Midbrain (tissue), 1 donor: ENCODE measurements at regions not wholly inside any gene's neighbourhood (a gene's known extent, or its start where the extent isn't known, plus 50 kb on each side); places are given as distances from the start of the nearest gene placed in this dataset.

Experiments
- DNase-seq: peaks from one replicate; lab custom pipeline; 2025; lab: John Stamatoyannopoulos, UW

DNA sequence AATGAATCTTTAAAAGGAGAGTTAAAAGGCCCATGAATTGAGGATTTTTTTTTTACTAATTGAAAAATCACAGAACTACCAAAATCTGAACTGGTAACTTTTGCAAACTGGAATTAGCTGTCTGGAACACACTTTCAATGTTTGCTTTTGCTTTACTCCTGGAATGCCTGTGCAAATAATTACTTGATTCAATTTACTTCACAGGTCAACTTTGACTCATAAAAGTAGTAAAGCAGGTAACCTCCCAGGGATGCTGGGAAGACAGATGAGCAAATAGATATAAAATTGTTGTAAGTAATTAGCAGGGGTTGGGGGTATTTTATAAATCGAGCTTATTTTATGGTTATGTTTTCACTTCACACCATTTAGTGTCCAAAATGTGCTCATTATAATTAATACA, 398.3 kb upstream of the HNRNPA3 start:
- DNase-seq, result no peak

- no peak for DNase-seq
Measured at GRCh38 chr2:176814740-176815367, 397.7 kb upstream of the HNRNPA3 start.

GRCh38 chr2:176817061-176817565, 395.5 kb upstream of the HNRNPA3 start:
- DNase-seq, result no peak

GRCh38 chr2:176818076-176818475, 394.5 kb upstream of the HNRNPA3 start:
- DNase-seq, result no peak

DNA sequence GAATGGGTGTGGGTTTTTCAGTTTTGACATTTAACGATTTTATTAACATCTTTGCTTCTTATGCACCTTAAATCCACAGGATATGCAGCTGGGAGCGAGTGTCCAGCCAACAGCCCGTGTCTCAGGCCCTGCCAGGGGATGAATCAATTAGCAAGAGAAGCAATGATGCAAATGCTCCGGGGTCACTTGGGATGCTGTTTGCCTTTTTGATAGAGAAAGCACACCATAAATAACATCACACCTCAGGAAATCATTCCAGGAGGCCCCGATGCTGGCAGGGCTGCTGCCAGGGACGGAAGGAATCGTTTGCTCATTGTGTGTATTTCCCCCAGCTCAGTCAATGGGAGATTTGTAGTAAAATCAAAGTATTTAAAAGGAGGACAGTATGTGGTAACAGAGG, 394.0 kb upstream of the HNRNPA3 start:
- DNase-seq, result no peak

- DNase-seq, result no peak
Measured at GRCh38 chr2:176819306-176819705, 393.3 kb upstream of the HNRNPA3 start.

- no peak for DNase-seq
Measured at GRCh38 chr2:176820371-176820932, 392.1 kb upstream of the HNRNPA3 start.

- DNase-seq, result no peak
Measured at GRCh38 chr2:176821350-176821749, 391.2 kb upstream of the HNRNPA3 start.

DNA sequence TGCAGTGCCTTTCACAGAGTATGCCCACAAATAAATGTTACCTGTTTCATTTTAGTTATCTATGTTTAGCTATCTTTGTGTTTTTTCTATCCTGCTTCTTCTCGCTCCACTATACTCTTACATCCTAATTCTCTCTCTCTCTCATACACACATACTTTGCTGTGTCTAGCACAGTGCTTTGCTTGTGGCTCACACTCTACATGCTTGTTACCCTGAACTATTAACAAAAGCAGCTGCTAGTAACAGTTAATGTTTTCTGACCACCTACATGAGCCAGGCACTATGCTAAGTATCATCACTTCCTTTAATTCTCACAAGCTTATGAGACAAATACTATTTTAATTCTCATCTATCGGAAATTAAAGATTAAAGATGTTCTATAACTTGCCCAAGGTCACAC, 390.5 kb upstream of the HNRNPA3 start:
- DNase-seq, result no peak

GRCh38 chr2:176826356-176826755, 386.2 kb upstream of the HNRNPA3 start:
- no peak for DNase-seq

GRCh38 chr2:176826984-176827668, 385.5 kb upstream of the HNRNPA3 start:
- DNase-seq, result no peak

- no peak for DNase-seq
Measured at GRCh38 chr2:176830362-176830761, 382.2 kb upstream of the HNRNPA3 start.

GRCh38 chr2:176832086-176832485, 380.5 kb upstream of the HNRNPA3 start:
- DNase-seq, result no peak

- no peak for DNase-seq
Measured at GRCh38 chr2:176833671-176834070, 378.9 kb upstream of the HNRNPA3 start.

DNA sequence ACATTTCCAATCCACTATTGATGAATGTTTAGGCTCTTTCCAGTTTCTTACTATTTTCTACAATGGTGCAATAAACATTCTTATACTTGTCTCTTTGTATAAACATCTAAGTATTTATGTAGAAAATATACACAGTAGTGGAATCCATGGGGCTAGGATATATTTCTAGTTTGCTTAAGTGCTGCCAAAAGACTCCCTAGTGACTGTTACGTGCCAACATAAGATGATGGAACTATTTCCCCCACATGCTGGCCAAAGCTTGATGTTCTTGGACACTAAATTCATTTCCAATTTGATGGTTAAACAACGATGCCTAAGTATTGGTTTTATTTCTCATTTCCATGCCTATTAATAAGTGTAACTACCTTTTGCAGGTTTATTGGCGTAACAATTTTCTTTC, 378.4 kb upstream of the HNRNPA3 start:
- no peak for DNase-seq

DNA sequence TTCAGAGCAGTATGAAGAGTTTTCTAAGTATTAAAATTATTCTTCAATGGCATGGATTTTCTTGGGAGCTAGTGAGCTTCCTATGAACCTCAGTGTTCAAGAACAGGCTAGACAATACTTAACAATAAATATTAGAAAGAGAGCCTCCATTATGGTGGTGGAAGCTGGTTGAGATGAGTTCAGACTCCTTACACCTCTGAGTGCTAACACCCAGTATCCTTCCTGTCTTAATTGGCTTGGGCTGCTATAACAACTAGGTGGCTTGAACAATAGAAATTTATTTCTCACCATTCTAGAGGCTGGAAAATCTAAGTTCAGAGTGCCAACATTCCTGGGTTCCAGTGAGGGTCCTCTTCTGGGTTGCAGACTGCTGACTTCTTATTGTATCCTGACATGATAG, 369.4 kb upstream of the HNRNPA3 start:
- no peak for DNase-seq

DNA sequence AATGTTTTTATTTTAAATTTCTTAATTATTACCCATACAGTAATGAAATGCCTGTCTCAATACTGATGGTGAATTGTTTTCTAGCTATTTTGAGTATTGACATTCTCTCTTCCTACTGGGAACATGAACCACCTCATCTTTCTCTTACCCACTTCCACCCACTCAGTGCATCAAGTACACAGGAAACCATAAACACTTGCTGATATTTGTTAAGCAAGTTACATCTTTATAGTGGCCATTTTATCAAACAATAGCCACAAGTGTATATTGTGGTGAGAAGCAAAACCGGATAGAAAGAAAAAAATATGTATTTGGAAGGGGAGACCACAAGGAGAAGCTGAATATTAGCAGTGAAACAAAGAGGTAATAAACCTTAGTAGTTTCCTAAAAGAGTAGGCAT, 368.1 kb upstream of the HNRNPA3 start:
- DNase-seq, result no peak

DNA sequence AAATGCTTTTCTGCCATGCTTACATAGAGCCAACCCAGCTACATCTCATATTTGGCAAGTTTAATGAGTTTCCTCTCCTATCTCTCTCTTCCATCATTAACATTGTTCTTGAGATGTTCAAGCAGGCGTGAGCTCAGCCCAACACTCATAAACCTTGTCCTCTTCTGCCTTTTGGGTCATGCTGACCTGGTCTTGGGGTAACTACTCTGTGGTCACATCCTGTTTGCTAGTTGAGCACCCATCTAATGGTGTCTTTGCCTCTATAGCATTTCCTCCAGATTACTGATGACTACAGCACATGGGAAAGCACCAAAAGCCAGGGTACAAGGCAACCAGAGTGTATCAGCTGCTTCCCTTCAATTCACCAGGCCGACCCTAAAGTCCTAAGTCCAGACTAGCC, 366.9 kb upstream of the HNRNPA3 start:
- DNase-seq, result no peak

GRCh38 chr2:176847575-176847974, 365.0 kb upstream of the HNRNPA3 start:
- DNase-seq, result no peak

DNA sequence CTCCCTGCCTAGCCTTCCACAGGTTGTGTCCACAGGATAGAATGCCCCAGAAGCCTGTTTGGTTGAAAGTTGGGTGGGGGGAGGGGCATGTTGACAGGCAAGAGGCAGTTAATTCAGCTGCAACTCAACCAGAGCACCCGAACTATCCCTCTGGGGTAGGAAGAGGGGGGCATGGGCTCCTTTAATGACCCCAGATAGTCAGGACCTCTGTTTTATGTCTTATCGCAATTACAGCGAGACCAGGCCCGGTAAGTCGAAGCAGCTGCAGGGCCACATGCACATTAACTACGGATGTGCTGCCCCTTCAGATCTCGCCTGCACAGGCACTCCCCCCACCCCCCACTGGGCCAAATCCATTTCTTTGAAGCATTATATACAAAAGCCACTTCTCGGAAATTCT, 363.8 kb upstream of the HNRNPA3 start:
- DNase-seq, result no peak

GRCh38 chr2:176851200-176851888, 361.2 kb upstream of the HNRNPA3 start:
- DNase-seq, result no peak

DNA sequence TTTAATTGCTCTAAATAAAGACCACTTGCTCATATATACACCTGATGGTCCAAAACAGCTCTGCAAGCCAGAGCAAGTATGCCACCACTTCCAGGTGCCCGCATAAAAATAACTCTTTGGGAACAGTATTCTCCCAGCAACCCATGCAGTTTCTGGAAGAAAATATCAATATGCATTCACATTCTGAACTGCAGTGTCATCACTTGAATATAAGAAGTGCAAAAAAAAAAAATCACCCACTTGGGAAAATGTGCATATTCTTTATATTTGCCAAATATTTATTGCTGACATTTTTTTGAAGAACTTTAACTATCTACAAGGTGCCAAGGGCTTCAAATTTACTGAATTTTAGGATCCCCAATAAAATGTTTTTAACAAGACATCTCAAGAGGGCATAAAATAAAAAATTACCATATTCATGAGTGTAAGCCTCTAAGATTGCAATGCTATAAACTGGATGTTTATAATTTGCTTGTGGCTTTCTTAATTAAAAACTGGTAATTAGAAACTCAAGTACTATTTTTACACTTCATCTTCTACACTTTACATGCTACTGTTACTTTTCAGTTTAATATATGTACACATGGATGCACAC, 360.6 kb upstream of the HNRNPA3 start:
- DNase-seq, result no peak
